ENCODE measurements at regions not wholly inside any gene's neighbourhood (a gene's known extent, or its start where the extent isn't known, plus 50 kb on each side); places are given as distances from the start of the nearest gene placed in this dataset.

DNA sequence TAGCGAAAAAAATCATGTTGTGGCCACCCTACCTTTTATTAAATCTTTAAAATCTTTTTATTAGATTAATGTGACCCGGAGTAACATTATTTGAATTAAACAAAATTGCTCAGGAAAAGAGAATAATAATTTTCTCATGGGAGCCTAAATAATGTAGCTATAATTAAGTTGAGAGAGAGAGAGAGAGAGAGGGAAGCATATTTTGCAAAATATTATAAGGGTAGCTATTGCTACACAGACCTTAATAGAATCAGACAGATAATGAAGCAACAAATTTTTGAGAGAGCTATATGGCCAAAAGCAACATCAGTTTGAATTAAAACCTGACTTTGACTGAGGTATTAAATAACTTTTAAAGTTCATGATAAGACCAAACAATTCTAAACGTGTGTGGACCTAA is 703.5 kb downstream of the TMTC2 start:
- TF ChIP-seq ZNF18 (tag by site-specific recombination; IDR thresholded peaks at IDR 0.05) (no peak), ZNF133 (tag by site-specific recombination; IDR thresholded peaks at IDR 0.05) (no peak), ZNF362 (tag by site-specific recombination; IDR thresholded peaks at IDR 0.05) (no peak), ZSCAN4 (tag by site-specific recombination; IDR thresholded peaks at IDR 0.05) (no peak), ZNF768 (tag by site-specific recombination; IDR thresholded peaks at IDR 0.05) (no peak), TRIM28 (IDR thresholded peaks at IDR 0.05; ENCODE audit: borderline replicate concordance, low read length) (no peak), ZNF112 (tag by site-specific recombination; IDR thresholded peaks at IDR 0.05) (no peak), ZNF776 (tag by site-specific recombination; IDR thresholded peaks at IDR 0.05; ENCODE audit: borderline replicate concordance) (no peak), ZNF146 (tag by site-specific recombination; IDR thresholded peaks at IDR 0.05) (no peak), ZNF274 (IDR thresholded peaks at IDR 0.05; ENCODE audit: low read length) (no peak), ZNF274 (tag by site-specific recombination; IDR thresholded peaks at IDR 0.05; ENCODE audit: borderline replicate concordance) (no peak), ZNF324 (tag by site-specific recombination; IDR thresholded peaks at IDR 0.05) (no peak)
- Histone ChIP-seq H3K9me3 (ENCODE audit: control insufficient read depth, insufficient read depth, low read depth, low read length) (no peaks in the 10 kb centered on the region), H3K4me1 (ENCODE audit: control insufficient read depth, insufficient read depth, low read length) (no peaks in the 10 kb centered on the region), H3K4me3 (ENCODE audit: low read depth, low read length) (no peak overlapping the region), H3K27ac (ENCODE audit: extremely low read depth, low read depth, low read length) (no peak overlapping the region), H3K36me3 (ENCODE audit: control insufficient read depth in 2 of 2, insufficient read depth in 1 of 2, low read length in 2 of 2) (no peaks in the 10 kb centered on the region)
- POLR2A ChIA-PET: no interaction called here
- CTCF ChIA-PET: interaction anchor here (0.5 to 2.5 kb wide), 3 partner anchors 9 to 704 kb away, joined by 3 to 11 read pairs (median 7); partner anchors contain the start of gene TMTC2

DNA sequence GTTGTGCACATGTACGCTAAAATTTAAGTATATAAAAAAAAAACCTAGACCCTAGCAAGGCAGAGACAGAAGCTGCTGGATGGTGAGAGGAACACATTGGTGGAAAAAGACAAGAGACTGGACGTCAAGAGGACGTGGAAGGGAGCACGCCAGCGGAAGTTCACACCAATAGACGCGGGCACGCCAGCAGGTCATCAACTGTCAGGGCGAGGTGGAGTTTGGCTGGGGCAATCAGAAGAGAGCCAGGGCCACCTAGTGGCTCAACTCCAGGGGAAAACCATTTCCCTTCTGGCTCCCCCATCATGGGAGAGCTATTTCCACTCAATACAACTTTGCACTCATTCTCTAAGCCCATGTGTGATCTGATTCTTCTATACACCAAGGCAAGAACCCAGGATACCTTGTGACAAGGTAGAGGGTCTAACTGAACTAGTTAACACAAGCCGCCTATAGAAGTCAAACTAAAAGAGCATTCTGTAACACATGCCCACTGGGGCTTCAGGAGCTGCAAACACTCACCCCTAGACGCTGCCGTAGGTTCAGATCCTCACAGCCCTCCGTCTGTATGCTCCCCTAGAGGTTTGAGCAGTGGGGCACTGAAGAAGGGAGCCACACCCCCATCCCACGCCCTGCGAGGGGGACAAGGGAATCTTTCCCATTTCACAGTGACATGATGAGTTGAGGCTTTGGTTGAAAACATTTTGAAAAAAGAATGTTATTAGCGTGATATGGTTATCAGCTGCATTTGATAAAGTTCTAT is 702.7 kb downstream of the TMTC2 start:
- peak; percentile 88 for TF ChIP-seq ZNF18 (tag by site-specific recombination; IDR thresholded peaks at IDR 0.05)
- TF ChIP-seq, protein P1, sequence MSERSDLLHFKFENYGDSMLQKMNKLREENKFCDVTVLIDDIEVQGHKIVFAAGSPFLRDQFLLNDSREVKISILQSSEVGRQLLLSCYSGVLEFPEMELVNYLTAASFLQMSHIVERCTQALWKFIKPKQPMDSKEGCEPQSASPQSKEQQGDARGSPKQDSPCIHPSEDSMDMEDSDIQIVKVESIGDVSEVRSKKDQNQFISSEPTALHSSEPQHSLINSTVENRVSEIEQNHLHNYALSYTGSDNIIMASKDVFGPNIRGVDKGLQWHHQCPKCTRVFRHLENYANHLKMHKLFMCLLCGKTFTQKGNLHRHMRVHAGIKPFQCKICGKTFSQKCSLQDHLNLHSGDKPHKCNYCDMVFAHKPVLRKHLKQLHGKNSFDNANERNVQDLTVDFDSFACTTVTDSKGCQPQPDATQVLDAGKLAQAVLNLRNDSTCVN (tag by site-specific recombination; optimal IDR thresholded peaks at IDR 0.05): peak; percentile 31
- TF ChIP-seq CTCF (tag by site-specific recombination; IDR thresholded peaks at IDR 0.05): peak; percentile 52; the same call in 1 of the 2 replicates
- TF ChIP-seq ZNF404 (tag by site-specific recombination; IDR thresholded peaks at IDR 0.05): no peak
- TF ChIP-seq ZNF223 (tag by site-specific recombination; IDR thresholded peaks at IDR 0.05): no peak
- TF ChIP-seq ZNF660 (tag by site-specific recombination; IDR thresholded peaks at IDR 0.05): peak; percentile 55; the same call in 1 of the 2 replicates
- TF ChIP-seq, protein P2, sequence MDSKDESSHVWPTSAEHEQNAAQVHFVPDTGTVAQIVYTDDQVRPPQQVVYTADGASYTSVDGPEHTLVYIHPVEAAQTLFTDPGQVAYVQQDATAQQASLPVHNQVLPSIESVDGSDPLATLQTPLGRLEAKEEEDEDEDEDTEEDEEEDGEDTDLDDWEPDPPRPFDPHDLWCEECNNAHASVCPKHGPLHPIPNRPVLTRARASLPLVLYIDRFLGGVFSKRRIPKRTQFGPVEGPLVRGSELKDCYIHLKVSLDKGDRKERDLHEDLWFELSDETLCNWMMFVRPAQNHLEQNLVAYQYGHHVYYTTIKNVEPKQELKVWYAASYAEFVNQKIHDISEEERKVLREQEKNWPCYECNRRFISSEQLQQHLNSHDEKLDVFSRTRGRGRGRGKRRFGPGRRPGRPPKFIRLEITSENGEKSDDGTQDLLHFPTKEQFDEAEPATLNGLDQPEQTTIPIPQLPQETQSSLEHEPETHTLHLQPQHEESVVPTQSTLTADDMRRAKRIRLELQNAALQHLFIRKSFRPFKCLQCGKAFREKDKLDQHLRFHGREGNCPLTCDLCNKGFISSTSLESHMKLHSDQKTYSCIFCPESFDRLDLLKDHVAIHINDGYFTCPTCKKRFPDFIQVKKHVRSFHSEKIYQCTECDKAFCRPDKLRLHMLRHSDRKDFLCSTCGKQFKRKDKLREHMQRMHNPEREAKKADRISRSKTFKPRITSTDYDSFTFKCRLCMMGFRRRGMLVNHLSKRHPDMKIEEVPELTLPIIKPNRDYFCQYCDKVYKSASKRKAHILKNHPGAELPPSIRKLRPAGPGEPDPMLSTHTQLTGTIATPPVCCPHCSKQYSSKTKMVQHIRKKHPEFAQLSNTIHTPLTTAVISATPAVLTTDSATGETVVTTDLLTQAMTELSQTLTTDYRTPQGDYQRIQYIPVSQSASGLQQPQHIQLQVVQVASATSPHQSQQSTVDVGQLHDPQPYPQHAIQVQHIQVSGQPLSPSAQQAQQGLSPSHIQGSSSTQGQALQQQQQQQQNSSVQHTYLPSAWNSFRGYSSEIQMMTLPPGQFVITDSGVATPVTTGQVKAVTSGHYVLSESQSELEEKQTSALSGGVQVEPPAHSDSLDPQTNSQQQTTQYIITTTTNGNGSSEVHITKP (tag by site-specific recombination; IDR thresholded peaks at IDR 0.05): peak; percentile 49
- no peak for TF ChIP-seq ZSCAN4 (tag by site-specific recombination; IDR thresholded peaks at IDR 0.05)
- TF ChIP-seq ZNF654 (tag by site-specific recombination; IDR thresholded peaks at IDR 0.05; ENCODE audit: low read depth): peak; percentile 85
- H3K9me3 ChIP-seq (ENCODE audit: control insufficient read depth, insufficient read depth, low read depth, low read length): no peaks in the 10 kb centered on the region
- ChIA-PET POLR2A (no interaction called here), CTCF (interaction anchor here (1.1 to 2.5 kb wide), 5 partner anchors 68 to 867 kb away, joined by 3 to 11 read pairs (median 4); partner anchors contain the start of gene TMTC2)
- H3K27ac ChIP-seq (ENCODE audit: extremely low read depth, low read depth, low read length): no peak overlapping the region
- no peaks in the 10 kb centered on the region for H3K4me1 ChIP-seq (ENCODE audit: control insufficient read depth, insufficient read depth, low read length)
- no peaks in the 10 kb centered on the region for H3K36me3 ChIP-seq (ENCODE audit: control insufficient read depth in 2 of 2, insufficient read depth in 1 of 2, low read length in 2 of 2)
- no peak overlapping the region for H3K4me3 ChIP-seq (ENCODE audit: low read depth, low read length)
